Pons (tissue), 1 donor: ENCODE measurements at regions not wholly inside any gene's neighbourhood (a gene's known extent, or its start where the extent isn't known, plus 50 kb on each side); places are given as distances from the start of the nearest gene placed in this dataset.
"Not testable (repeated sequence)": the region's sequence is repeated elsewhere in the genome, so short reads cannot be mapped to it uniquely, and the experiment has no call there.

Experiments used
- DNase-seq: peaks from one replicate; pipeline ENCODE4 v3.0.0-alpha.2; 2016; ENCODE audit warnings: low spot score

GRCh38 chr10:44268435-44268948 lies 116.4 kb downstream of the CXCL12 start:
- DNase-seq, result not testable (repeated sequence)

- no peak for DNase-seq
These were observed 117.9 kb downstream of the CXCL12 start for GRCh38 chr10:44267007-44267406.

- DNase-seq, result no peak
These were observed 120.7 kb downstream of the CXCL12 start for GRCh38 chr10:44264244-44264643.

GRCh38 chr10:44263771-44264170 lies 121.1 kb downstream of the CXCL12 start:
- no peak for DNase-seq

- DNase-seq, result no peak
These were observed 122.2 kb downstream of the CXCL12 start for GRCh38 chr10:44262551-44263251.

- no peak for DNase-seq
These were observed 123.0 kb downstream of the CXCL12 start for GRCh38 chr10:44261710-44262455.

GRCh38 chr10:44261296-44261695 lies 123.6 kb downstream of the CXCL12 start:
- DNase-seq, result no peak

GRCh38 chr10:44260286-44260928 lies 124.5 kb downstream of the CXCL12 start:
- no peak for DNase-seq

- DNase-seq, result no peak
These were observed 125.6 kb downstream of the CXCL12 start for GRCh38 chr10:44259090-44259874.

GRCh38 chr10:44258460-44259089 lies 126.3 kb downstream of the CXCL12 start:
- DNase-seq, result no peak

- DNase-seq, result no peak
These were observed 126.9 kb downstream of the CXCL12 start for GRCh38 chr10:44258019-44258418.

GRCh38 chr10:44253769-44254462 lies 131.0 kb downstream of the CXCL12 start:
- no peak for DNase-seq

- not testable (repeated sequence) for DNase-seq
These were observed 132.3 kb downstream of the CXCL12 start for GRCh38 chr10:44252631-44253030.

- DNase-seq, result not testable (repeated sequence)
These were observed 135.0 kb downstream of the CXCL12 start for GRCh38 chr10:44249933-44250332.

GRCh38 chr10:44249490-44249889 lies 135.4 kb downstream of the CXCL12 start:
- no peak for DNase-seq

- not testable (repeated sequence) for DNase-seq
These were observed 138.2 kb downstream of the CXCL12 start for GRCh38 chr10:44246700-44247099.

- not testable (repeated sequence) for DNase-seq
These were observed 138.6 kb downstream of the CXCL12 start for GRCh38 chr10:44246287-44246686.

- no peak for DNase-seq
These were observed 139.3 kb downstream of the CXCL12 start for GRCh38 chr10:44245601-44245938.

GRCh38 chr10:44244745-44245600 lies 139.9 kb downstream of the CXCL12 start:
- no peak for DNase-seq
